ENCODE measurements at regions not wholly inside any gene's neighbourhood (a gene's known extent, or its start where the extent isn't known, plus 50 kb on each side); places are given as distances from the start of the nearest gene placed in this dataset.

DNA sequence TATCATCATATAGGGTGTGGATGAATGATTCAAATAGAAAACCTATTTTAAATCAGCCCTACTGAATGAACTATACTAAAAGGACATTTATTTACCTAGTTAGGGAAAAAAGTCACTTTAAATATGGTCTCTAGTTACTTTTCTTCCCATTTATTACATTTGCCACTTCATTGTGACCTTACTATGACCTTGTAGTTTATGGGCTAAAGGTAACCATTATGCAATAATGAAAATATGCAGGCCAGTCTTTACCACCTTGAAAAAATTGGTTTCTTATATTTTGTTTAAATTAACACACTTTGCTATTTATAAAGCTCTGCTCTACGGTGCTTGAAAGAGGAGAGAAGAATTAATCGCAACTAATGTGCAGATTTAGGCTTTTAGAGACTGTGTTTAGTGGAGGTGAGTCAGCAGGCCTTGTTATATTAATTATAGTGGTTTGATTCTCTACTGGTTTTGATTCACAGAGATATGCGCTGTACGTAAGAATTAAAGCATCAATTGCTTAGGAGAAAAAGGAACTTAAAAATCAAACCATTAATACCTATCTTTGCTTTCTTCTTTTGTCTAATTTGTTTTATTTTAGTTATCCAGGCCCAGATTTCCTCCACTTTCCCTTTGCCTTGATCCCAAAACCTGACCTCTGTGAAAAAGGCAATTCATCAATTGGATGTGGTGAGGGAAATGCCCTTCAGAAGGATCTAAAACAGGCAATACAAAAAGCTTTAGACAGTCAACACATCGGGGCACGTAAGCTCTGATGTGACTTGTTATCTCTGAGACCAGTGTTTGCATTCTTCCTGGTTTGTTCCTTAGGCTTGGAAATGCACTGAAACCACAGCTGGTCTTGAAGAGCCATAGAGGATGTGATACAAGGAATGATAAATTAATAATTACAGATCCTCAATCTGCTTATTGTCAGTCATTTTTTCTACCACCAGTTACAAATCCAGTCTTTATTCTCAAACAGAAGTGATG, 141.2 kb upstream of the HDAC9 start:
- TF ChIP-seq, protein P1, sequence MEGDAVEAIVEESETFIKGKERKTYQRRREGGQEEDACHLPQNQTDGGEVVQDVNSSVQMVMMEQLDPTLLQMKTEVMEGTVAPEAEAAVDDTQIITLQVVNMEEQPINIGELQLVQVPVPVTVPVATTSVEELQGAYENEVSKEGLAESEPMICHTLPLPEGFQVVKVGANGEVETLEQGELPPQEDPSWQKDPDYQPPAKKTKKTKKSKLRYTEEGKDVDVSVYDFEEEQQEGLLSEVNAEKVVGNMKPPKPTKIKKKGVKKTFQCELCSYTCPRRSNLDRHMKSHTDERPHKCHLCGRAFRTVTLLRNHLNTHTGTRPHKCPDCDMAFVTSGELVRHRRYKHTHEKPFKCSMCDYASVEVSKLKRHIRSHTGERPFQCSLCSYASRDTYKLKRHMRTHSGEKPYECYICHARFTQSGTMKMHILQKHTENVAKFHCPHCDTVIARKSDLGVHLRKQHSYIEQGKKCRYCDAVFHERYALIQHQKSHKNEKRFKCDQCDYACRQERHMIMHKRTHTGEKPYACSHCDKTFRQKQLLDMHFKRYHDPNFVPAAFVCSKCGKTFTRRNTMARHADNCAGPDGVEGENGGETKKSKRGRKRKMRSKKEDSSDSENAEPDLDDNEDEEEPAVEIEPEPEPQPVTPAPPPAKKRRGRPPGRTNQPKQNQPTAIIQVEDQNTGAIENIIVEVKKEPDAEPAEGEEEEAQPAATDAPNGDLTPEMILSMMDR (conservative IDR thresholded peaks at IDR 0.05; ENCODE audit: low read length) = no peak
- TF ChIP-seq EZH2phosphoT487 (IDR thresholded peaks at IDR 0.05; ENCODE audit: borderline replicate concordance, low read depth, low read length) = no peak
